ENCODE measurements at regions not wholly inside any gene's neighbourhood (a gene's known extent, or its start where the extent isn't known, plus 50 kb on each side); places are given as distances from the start of the nearest gene placed in this dataset.

DNA sequence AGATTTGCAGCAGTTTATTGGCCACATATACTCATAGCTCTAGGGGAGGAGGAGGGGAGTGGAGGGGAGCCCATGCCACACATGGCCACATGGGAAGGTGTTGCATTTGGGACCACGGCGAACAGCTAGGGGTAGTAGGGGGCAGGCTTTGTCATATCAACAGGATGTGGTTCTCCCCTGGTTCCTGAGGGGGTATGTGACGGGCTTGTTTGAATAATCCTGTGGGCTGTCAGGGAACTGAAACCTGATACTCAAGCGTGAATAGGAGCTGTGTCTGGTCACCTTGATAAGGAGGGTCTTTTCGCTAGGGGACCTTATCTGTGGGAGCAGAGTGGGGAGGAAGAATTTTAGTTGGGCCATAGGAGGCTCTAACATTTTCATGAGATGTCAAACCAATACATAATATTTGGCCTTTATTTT, 264.7 kb downstream of the CTH start (continued):
- TF ChIP-seq ZNF143 (CRISPR knock-in tag; IDR thresholded peaks at IDR 0.05) (no peak), E2F3 (CRISPR knock-in tag; IDR thresholded peaks at IDR 0.05) (no peak), ZNF583 (CRISPR knock-in tag; IDR thresholded peaks at IDR 0.05) (no peak), SRSF1 (IDR thresholded peaks at IDR 0.05; ENCODE audit: low read depth, low read length) (no peak), ZNF79 (CRISPR knock-in tag; IDR thresholded peaks at IDR 0.05; ENCODE audit: low read depth) (no peak), ARHGAP35 (IDR thresholded peaks at IDR 0.05; ENCODE audit: partially characterized antibody) (no peak), CBFB (CRISPR knock-in tag; IDR thresholded peaks at IDR 0.05) (no peak), POLR2B (IDR thresholded peaks at IDR 0.05; ENCODE audit: low read depth, partially characterized antibody) (no peak), KAT7 (CRISPR knock-in tag; IDR thresholded peaks at IDR 0.05; ENCODE audit: borderline replicate concordance) (no peak), RCOR1 (IDR thresholded peaks at IDR 0.05; ENCODE audit: borderline replicate concordance in 1 of 2, low read depth in 2 of 2, low read length in 2 of 2) (peak; percentile 41 to 95; a peak in 3 of 4 replicates), RFX5 (IDR thresholded peaks at IDR 0.05; ENCODE audit: low read depth, low read length) (no peak), TCF3 (CRISPR knock-in tag; IDR thresholded peaks at IDR 0.05) (peak; percentile 98), HDGF (IDR thresholded peaks at IDR 0.05) (no peak), ELK3 (CRISPR knock-in tag; IDR thresholded peaks at IDR 0.05) (no peak), CXXC5 (CRISPR knock-in tag; IDR thresholded peaks at IDR 0.05) (peak; percentile 86), ZC3H11A (IDR thresholded peaks at IDR 0.05; ENCODE audit: low read depth, low read length) (no peak), MCM7 (IDR thresholded peaks at IDR 0.05) (no peak), HCFC1 (IDR thresholded peaks at IDR 0.05; ENCODE audit: low read depth, low read length) (no peak), SMARCC2 (IDR thresholded peaks at IDR 0.05; ENCODE audit: low read depth) (peak; percentile 97), ZBTB7A (IDR thresholded peaks at IDR 0.05; ENCODE audit: borderline replicate concordance, control insufficient read depth, low read depth, low read length) (peak; percentile 99), GTF2F1 (IDR thresholded peaks at IDR 0.05; ENCODE audit: low read depth, low read length) (no peak), EZH2 (IDR thresholded peaks at IDR 0.05; ENCODE audit: borderline replicate concordance, low read depth, low read length) (no peak; the same call in 1 of the 2 replicates)
- TF ChIP-seq, protein P1, sequence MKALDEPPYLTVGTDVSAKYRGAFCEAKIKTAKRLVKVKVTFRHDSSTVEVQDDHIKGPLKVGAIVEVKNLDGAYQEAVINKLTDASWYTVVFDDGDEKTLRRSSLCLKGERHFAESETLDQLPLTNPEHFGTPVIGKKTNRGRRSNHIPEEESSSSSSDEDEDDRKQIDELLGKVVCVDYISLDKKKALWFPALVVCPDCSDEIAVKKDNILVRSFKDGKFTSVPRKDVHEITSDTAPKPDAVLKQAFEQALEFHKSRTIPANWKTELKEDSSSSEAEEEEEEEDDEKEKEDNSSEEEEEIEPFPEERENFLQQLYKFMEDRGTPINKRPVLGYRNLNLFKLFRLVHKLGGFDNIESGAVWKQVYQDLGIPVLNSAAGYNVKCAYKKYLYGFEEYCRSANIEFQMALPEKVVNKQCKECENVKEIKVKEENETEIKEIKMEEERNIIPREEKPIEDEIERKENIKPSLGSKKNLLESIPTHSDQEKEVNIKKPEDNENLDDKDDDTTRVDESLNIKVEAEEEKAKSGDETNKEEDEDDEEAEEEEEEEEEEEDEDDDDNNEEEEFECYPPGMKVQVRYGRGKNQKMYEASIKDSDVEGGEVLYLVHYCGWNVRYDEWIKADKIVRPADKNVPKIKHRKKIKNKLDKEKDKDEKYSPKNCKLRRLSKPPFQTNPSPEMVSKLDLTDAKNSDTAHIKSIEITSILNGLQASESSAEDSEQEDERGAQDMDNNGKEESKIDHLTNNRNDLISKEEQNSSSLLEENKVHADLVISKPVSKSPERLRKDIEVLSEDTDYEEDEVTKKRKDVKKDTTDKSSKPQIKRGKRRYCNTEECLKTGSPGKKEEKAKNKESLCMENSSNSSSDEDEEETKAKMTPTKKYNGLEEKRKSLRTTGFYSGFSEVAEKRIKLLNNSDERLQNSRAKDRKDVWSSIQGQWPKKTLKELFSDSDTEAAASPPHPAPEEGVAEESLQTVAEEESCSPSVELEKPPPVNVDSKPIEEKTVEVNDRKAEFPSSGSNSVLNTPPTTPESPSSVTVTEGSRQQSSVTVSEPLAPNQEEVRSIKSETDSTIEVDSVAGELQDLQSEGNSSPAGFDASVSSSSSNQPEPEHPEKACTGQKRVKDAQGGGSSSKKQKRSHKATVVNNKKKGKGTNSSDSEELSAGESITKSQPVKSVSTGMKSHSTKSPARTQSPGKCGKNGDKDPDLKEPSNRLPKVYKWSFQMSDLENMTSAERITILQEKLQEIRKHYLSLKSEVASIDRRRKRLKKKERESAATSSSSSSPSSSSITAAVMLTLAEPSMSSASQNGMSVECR (CRISPR knock-in tag; IDR thresholded peaks at IDR 0.05), result no peak
- TF ChIP-seq, protein P2, sequence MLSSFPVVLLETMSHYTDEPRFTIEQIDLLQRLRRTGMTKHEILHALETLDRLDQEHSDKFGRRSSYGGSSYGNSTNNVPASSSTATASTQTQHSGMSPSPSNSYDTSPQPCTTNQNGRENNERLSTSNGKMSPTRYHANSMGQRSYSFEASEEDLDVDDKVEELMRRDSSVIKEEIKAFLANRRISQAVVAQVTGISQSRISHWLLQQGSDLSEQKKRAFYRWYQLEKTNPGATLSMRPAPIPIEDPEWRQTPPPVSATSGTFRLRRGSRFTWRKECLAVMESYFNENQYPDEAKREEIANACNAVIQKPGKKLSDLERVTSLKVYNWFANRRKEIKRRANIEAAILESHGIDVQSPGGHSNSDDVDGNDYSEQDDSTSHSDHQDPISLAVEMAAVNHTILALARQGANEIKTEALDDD (IDR thresholded peaks at IDR 0.05), result no peak

All from K562 (cell line).